Neural cell (in vitro differentiated cells): ENCODE measurements at regions not wholly inside any gene's neighbourhood (a gene's known extent, or its start where the extent isn't known, plus 50 kb on each side); places are given as distances from the start of the nearest gene placed in this dataset.

ENCODE experiments used
- CTCF ChIP-seq: fragments of 450-650 bp; IDR thresholded peaks from 2 replicates; pipeline ENCODE4 v1.5.1; 2014; ENCODE audit warnings: antibody characterized with exemption, mild to moderate bottlenecking, moderate library complexity; ENCODE audit not compliant: poor library complexity, severe bottlenecking
- EP300 ChIP-seq: fragments of 450-650 bp; conservative IDR thresholded peaks from 2 replicates; pipeline ENCODE4 v1.6.1; 2014; ENCODE audit warnings: antibody characterized with exemption, mild to moderate bottlenecking, moderate library complexity; ENCODE audit not compliant: poor library complexity, severe bottlenecking

GRCh38 chr6:22506496-22506895, 62.9 kb upstream of the HDGFL1 start:
- TF ChIP-seq CTCF, result no peak
- no peak for TF ChIP-seq EP300
